ENCODE measurements at regions not wholly inside any gene's neighbourhood (a gene's known extent, or its start where the extent isn't known, plus 50 kb on each side); places are given as distances from the start of the nearest gene placed in this dataset.

DNA sequence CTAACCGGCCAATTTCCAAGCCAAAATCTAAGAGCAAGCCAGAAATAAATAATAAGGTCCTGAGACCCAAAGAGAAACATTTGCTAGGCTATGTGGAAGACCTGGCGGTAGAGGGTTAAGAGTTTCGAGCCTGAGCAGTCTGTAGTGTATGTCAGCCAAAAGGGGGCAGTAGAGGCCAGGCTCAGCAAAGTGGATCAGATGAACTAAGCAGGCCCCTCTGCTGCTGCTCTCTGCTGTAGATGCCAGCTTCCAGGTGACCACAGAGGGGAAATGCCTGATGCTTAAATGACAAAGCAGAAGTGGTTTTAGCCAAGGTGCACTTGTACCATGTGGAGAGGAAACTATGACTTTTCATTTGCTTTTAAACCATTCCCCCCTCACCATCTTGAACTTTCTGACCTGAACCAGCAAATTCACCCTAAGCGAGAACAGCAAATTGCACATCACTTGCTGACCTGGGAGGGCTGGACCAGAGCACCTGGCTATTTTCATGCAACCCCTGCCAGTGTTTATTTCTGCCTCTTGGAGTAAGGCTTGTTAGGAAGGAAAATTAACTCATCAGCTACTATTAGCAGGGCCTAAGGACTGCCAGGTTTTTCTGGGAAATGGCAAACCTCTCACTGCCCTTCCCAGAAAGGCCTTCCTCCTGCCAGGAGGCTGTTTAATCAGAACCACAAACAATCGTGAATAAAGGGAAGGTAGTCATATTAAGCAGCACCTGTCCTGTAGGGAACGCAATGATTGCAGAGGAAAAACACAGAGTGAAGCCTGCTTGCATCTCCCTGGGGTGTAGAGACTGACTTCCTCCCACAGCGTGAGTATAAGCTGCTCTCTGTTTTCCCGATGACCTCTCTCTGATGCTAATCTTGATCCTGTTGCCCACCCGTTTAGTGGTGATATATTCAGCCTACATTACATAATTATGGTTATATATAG, 818.2 kb downstream of the TLR4 start:
- DNase-seq (ENCODE audit: insufficient read length, low spot score): peak; percentile 17
- TF ChIP-seq TAF1 (IDR thresholded peaks at IDR 0.05; ENCODE audit: low read depth, low read length) (no peak), SPI1 (IDR thresholded peaks at IDR 0.05; ENCODE audit: low read depth, low read length) (peak; percentile 36; the same call in 1 of the 2 replicates), POLR2A (IDR thresholded peaks at IDR 0.05; ENCODE audit: low read depth, low read length) (no peak), POU2F2 (IDR thresholded peaks at IDR 0.05; ENCODE audit: low read depth, low read length) (no peak)
- peak; percentile 38 for FAIRE-seq

DNA sequence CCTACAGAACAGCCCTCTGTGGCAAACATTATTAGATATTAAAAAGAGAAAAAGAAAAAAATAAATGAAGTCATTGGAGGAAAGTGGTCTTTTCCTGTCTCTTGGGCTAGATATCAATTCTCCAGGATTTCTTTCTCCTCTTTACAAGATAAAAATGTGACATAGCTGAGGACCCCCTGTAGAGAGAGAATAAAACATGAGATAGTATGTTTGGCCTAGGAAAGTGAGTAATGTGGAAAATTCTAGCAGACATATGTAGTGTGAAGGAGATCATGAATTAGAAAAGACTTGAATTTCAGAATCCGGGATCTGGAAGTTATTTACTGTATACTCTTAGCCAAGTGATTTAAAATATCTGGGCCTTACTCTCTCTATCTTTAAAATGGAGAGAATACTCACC, 823.1 kb downstream of the TLR4 start:
- TF ChIP-seq PAX5 (IDR thresholded peaks at IDR 0.05; ENCODE audit: insufficient read depth, low read length, severe bottlenecking) (no peak), POLR2A (IDR thresholded peaks at IDR 0.05; ENCODE audit: low read depth, low read length) (no peak), POU2F2 (IDR thresholded peaks at IDR 0.05; ENCODE audit: low read depth, low read length) (no peak), POLR2AphosphoS5 (IDR thresholded peaks at IDR 0.05; ENCODE audit: low read depth, low read length) (no peak), TAF1 (IDR thresholded peaks at IDR 0.05; ENCODE audit: low read depth, low read length) (no peak), SPI1 (IDR thresholded peaks at IDR 0.05; ENCODE audit: low read depth, low read length) (no peak)
- DNase-seq (ENCODE audit: insufficient read length, low spot score) (no peak), FAIRE-seq (no peak)

DNA sequence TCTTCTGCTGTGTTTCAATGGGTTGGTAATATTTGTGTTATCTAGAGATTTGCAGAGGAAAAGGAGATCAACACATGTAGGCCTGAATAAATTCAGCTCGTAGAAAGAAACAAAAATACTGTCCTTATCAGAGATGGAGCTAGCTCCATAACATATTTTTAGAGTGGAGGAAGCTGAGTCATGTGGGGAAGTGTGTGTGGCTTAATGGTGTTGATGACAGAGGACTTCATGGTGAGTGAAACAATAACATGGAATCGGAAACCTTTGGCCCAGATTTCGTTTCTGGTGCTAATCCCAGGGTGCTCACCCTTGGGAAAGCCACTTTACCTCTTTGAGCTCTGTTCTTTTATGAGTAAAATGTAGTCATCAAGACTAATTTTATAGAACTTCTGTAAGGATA, 825.0 kb downstream of the TLR4 start:
- no peak for TF ChIP-seq TAF1 (IDR thresholded peaks at IDR 0.05; ENCODE audit: low read depth, low read length)
- no peak for TF ChIP-seq POLR2AphosphoS5 (IDR thresholded peaks at IDR 0.05; ENCODE audit: low read depth, low read length)
- no peak for TF ChIP-seq PAX5 (IDR thresholded peaks at IDR 0.05; ENCODE audit: insufficient read depth, low read length, severe bottlenecking)
- TF ChIP-seq SPI1 (IDR thresholded peaks at IDR 0.05; ENCODE audit: low read depth, low read length): no peak
- no peak for TF ChIP-seq POU2F2 (IDR thresholded peaks at IDR 0.05; ENCODE audit: low read depth, low read length)
- TF ChIP-seq POLR2A (IDR thresholded peaks at IDR 0.05; ENCODE audit: low read depth, low read length): no peak
- DNase-seq (ENCODE audit: insufficient read length, low spot score) (no peak), FAIRE-seq (no peak)

DNA sequence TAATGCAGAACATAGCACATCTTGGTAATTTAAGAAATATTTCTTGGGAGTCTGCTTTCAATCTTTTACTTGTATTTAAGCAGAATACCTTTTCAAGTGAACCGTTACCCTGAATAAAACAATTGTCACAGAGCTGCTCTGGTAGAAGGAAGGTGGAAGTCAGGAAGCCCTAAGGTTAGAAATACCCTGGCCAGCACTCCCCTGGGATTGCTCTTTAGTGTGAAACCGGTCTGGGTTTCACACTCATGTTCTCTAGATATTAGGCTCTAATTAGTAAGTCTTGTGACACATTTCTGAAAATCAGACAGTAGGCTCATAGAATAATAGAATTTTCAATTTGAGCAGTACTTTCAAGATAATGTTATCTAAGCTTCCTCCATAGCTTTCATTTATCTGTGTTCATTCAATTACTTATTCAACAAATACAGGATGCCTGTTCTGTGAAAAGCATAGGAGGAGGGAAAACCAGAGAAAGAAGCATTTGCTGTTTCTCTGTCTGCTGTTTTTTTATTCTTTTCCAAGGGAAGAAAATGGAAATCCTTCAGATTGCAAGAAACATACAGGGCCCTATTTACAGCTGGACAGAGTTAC, 825.5 kb downstream of the TLR4 start:
- DNase-seq (ENCODE audit: insufficient read length, low spot score) (no peak), FAIRE-seq (no peak)
- TF ChIP-seq POLR2A (IDR thresholded peaks at IDR 0.05; ENCODE audit: low read depth, low read length) (no peak), SPI1 (IDR thresholded peaks at IDR 0.05; ENCODE audit: low read depth, low read length) (no peak), POU2F2 (IDR thresholded peaks at IDR 0.05; ENCODE audit: low read depth, low read length) (no peak), POLR2AphosphoS5 (IDR thresholded peaks at IDR 0.05; ENCODE audit: low read depth, low read length) (no peak), TAF1 (IDR thresholded peaks at IDR 0.05; ENCODE audit: low read depth, low read length) (no peak)

DNA sequence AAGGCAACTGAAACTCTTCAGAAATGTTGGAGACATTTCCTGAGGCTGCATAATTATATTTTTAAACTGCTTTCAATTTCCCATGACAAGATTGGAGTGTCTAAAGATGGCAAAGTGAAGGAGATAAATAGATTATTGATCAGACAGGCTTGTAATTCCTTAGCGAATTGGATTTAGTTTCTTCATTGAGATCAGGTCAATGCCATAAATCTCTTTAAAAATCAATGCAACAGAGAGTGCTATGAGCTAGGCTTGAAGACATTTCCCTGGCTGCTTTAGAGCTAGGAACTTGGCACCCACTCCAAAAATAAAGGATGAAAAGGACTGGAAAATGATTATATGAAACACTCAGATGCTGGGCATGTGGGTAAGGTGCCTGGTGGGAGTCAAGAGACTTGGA, 828.4 kb downstream of the TLR4 start:
- TF ChIP-seq PAX5 (IDR thresholded peaks at IDR 0.05; ENCODE audit: insufficient read depth, low read length, severe bottlenecking) (no peak), POLR2A (IDR thresholded peaks at IDR 0.05; ENCODE audit: low read depth, low read length) (no peak), SPI1 (IDR thresholded peaks at IDR 0.05; ENCODE audit: low read depth, low read length) (no peak), POU2F2 (IDR thresholded peaks at IDR 0.05; ENCODE audit: low read depth, low read length) (no peak), TAF1 (IDR thresholded peaks at IDR 0.05; ENCODE audit: low read depth, low read length) (no peak), POLR2AphosphoS5 (IDR thresholded peaks at IDR 0.05; ENCODE audit: low read depth, low read length) (no peak)
- DNase-seq (ENCODE audit: insufficient read length, low spot score) (no peak), FAIRE-seq (no peak)

DNA sequence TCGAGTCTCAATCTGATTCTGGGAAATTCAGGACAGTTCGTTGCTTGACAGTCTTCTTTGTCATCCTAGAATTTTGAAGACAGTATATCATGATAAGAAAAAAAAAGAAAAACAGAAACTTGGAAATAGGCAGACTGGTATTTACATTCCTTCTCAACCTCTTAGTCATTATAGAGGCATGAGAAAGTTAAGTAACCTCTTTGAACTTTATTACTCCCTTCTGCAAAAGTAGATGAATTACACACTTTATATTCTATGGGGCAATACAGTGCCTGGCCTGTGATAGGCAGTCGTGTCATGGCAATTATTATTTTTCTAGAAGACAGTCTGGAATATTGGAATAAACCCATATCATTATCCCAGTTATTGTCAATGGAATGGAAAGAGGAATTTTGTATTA, 828.9 kb downstream of the TLR4 start:
- FAIRE-seq (no peak), DNase-seq (ENCODE audit: insufficient read length, low spot score) (no peak)
- no peak for TF ChIP-seq POLR2AphosphoS5 (IDR thresholded peaks at IDR 0.05; ENCODE audit: low read depth, low read length)
- no peak for TF ChIP-seq PAX5 (IDR thresholded peaks at IDR 0.05; ENCODE audit: insufficient read depth, low read length, severe bottlenecking)
- no peak for TF ChIP-seq POLR2A (IDR thresholded peaks at IDR 0.05; ENCODE audit: low read depth, low read length)
- TF ChIP-seq SPI1 (IDR thresholded peaks at IDR 0.05; ENCODE audit: low read depth, low read length): no peak
- no peak for TF ChIP-seq TAF1 (IDR thresholded peaks at IDR 0.05; ENCODE audit: low read depth, low read length)
- no peak for TF ChIP-seq POU2F2 (IDR thresholded peaks at IDR 0.05; ENCODE audit: low read depth, low read length)

DNA sequence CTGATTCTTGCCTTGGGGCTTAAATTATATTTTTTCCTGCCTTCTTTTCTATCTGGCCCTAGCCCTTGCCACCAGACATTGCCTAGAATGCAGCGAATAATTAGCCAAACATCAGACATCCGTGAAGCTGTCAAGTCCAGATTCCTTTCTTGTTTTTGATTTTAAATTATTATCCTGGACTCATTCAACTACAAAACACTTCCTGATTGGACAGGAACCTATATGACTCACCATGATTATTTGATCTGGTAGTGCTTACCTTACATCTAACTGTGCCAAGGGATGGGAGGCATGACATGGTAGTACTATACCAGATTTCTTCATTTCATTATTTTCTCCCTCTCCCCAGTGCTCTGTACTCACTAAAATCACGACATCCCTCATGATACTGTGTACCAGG, 829.6 kb downstream of the TLR4 start:
- TF ChIP-seq POLR2AphosphoS5 (IDR thresholded peaks at IDR 0.05; ENCODE audit: low read depth, low read length): no peak
- no peak for TF ChIP-seq PAX5 (IDR thresholded peaks at IDR 0.05; ENCODE audit: insufficient read depth, low read length, severe bottlenecking)
- TF ChIP-seq SPI1 (IDR thresholded peaks at IDR 0.05; ENCODE audit: low read depth, low read length): no peak
- no peak for TF ChIP-seq TAF1 (IDR thresholded peaks at IDR 0.05; ENCODE audit: low read depth, low read length)
- TF ChIP-seq POU2F2 (IDR thresholded peaks at IDR 0.05; ENCODE audit: low read depth, low read length): no peak
- no peak for TF ChIP-seq POLR2A (IDR thresholded peaks at IDR 0.05; ENCODE audit: low read depth, low read length)
- no peak for DNase-seq (ENCODE audit: insufficient read length, low spot score)
- no peak for FAIRE-seq

DNA sequence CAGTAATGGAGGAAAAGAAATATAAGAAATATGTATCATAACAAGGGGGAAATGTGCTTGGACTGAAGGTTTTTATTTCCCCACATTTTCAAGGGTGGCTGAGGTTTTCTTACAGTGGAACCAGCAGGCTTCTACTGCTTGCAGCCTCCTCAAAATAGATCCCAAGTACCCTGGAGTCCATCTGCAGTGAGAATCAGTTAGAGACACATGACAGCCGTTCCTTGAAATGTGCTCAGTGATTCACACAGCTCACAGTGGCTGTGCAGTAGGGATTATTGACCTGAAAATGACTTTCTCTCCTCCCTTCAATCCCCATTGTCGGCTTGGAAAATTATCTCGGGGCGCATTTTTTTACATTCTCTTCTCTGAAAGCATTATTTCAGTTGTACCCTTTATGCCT, 832.0 kb downstream of the TLR4 start:
- no peak for DNase-seq (ENCODE audit: insufficient read length, low spot score)
- no peak for TF ChIP-seq PAX5 (IDR thresholded peaks at IDR 0.05; ENCODE audit: insufficient read depth, low read length, severe bottlenecking)
- no peak for TF ChIP-seq SPI1 (IDR thresholded peaks at IDR 0.05; ENCODE audit: low read depth, low read length)
- no peak for TF ChIP-seq POU2F2 (IDR thresholded peaks at IDR 0.05; ENCODE audit: low read depth, low read length)
- TF ChIP-seq POLR2A (IDR thresholded peaks at IDR 0.05; ENCODE audit: low read depth, low read length): no peak
- TF ChIP-seq TAF1 (IDR thresholded peaks at IDR 0.05; ENCODE audit: low read depth, low read length): no peak
- TF ChIP-seq POLR2AphosphoS5 (IDR thresholded peaks at IDR 0.05; ENCODE audit: low read depth, low read length): no peak
- FAIRE-seq: no peak

DNA sequence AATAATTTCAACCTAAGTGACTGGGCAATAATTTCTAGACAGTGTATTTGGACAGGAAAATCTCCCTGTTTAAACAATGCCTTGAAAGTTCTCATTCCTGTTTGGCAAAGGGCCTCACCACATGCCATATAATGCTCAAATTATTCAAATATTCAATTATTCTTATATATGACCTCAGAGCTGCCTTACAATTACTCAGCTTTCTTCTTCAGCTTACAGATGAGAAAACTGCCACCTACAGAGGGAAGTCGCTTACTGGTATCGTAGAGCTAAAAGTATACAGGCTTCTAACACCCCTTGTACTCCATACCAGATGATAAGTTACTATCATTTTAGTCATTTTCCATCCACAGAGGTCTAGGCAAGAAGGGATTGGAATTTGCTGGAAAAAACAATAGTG, 830.3 kb downstream of the BRINP1 start:
- DNase-seq (ENCODE audit: insufficient read length, low spot score): no peak
- TF ChIP-seq TAF1 (IDR thresholded peaks at IDR 0.05; ENCODE audit: low read depth, low read length): no peak
- TF ChIP-seq PAX5 (IDR thresholded peaks at IDR 0.05; ENCODE audit: insufficient read depth, low read length, severe bottlenecking): no peak
- FAIRE-seq: no peak

Data from GM12891 (cell line).